NCI-H187 treated with DMSO at 0.1 percent for 48 hours (cell line): ENCODE measurements at regions not wholly inside any gene's neighbourhood (a gene's known extent, or its start where the extent isn't known, plus 50 kb on each side); places are given as distances from the start of the nearest gene placed in this dataset.
"Not testable (repeated sequence)": the region's sequence is repeated elsewhere in the genome, so short reads cannot be mapped to it uniquely, and the experiment has no call there.

Experiments used
- DNase-seq: peaks from one replicate; lab custom pipeline; 2025; lab: John Stamatoyannopoulos, UW

DNA sequence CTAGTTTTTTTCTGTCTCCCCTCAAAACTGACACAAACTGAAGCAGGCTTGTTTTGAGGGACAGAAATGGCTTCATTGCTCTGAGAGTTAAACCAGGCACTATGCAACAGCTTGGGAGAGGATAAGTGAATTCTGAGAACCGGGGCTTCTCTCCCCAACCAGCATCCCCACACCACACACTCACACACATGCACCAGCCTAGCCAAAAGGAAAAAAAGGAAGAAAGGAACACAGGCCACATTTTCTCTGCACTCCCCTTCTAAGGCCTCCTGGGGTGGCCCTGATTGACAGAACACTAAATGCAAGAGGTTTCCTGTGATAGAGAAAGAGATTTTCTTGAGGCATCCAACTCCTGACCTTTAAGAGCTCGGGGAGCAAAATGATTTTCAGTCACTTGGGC, 177.5 kb downstream of the TLE3 start:
- DNase-seq = no peak

DNA sequence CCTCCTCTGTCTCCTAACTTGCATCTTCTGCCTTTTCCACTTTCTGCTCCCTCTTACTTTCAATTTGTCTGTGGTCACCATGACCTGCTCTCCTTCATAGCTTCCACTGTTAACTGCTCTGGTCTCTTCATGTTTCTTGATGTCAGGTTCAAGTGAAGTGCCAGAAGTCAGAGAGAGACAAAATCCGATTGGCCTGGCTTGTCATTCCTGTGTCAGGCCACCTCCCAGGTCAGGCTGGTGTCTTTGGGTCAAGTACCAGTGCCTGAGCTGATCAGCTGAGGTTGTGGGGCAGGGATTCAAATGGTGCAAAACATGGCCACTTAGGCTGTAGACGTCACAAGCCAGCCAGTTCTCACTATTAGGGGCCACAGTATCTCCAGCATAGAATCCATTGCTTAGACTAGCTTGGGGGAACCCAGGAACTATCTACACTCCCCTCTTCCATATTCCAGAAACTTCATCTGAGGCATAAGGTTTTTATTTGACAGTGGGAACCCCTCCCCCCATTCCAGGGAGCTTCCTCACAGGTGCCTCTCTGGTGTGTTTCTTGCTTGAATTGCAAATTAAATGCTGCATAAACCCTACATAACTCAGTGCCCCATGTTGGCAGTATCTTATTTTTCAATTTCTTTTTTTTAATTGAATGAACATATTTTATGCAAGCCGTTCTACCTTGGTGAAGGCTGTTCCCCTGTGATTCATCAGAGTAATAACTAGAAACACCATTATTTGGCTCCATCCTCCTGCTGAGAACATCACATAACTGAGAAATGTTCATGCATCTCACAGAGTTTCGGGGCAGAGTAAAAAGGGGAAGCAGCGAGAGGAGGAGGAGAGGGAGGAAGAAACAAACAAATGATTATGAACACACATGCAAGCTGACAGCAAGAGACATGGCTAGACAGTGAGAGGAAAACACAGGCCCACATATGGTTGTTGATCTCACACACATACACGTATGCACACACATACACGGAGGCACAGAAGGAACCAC, 175.8 kb downstream of the TLE3 start:
- DNase-seq = no peak

DNA sequence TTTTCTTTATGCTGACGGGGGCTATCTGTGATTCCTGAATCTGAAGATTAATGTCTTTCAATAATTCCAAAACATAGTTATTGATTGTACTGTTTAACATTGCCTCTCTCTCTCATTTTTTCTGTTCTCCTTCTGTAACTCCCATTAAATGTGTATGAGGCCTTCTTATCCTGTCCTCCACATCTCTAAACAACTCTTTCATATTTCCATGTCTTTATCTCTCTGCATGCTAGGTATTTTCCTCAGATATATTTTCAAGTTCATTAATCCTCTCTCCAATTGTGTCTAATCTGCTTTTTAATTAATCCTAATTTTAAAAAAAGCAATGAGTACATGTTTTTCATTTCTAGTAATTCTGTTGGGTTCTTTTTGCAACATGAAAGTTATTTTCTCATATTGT, 173.2 kb downstream of the TLE3 start:
- DNase-seq = no peak

DNA sequence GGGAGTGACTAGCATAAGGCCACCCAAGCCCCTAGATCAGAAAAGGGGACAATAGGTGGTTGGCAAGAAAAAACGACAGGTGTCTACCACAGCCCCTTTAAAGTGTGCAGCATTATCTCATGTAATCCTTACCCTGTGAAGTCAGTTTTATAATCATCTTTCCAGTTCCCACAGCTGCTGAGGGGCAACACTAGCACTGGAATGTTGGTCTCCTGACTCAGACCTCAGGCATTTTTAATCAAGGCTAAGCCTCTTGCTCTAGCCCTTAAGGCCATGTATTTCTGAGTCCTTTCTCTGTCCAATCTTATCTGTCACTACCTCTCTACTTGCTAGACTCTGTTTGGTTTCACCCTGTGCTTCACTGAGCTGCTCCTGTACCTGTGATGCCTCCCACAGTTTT, 171.7 kb downstream of the TLE3 start:
- DNase-seq = no peak

DNA sequence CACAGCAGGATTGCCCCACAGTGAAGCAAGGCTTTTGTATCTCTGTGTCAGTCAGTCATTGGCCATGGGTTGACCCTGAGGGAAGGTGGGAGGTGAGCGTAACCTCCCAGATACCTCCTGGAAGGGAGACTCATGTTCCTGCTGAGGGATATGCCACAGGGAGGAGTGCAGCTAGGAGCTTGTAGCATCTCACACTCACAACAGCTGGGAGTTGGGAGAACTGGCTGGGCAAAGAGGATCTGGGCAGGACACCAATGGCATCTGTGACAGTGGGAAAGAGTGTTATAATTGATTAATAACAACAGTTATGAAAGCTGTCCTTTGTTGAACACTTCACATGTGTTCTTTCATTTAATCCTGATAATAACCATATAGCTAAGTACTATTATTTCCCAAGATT, 171.0 kb downstream of the TLE3 start:
- no peak for DNase-seq

DNA sequence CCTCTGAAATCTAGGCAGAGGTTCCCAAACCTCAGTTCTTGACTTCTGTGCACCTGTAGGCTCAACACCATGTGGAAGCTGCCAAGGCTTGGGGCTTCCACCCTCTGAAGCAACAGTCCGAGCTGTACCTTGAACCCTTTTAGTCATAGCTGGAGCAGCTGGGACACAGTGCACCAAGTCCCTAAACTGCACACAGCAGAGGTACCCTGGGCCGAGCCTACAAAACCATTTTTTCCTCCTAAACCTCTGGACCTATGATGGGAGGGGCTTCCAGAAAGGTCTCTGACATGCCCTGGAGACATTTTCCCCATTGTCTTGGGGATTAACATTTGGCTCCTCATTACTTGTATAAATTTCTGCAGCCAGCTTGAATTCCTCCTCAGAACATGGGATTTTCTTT, 168.8 kb downstream of the TLE3 start:
- not testable (repeated sequence) for DNase-seq

DNA sequence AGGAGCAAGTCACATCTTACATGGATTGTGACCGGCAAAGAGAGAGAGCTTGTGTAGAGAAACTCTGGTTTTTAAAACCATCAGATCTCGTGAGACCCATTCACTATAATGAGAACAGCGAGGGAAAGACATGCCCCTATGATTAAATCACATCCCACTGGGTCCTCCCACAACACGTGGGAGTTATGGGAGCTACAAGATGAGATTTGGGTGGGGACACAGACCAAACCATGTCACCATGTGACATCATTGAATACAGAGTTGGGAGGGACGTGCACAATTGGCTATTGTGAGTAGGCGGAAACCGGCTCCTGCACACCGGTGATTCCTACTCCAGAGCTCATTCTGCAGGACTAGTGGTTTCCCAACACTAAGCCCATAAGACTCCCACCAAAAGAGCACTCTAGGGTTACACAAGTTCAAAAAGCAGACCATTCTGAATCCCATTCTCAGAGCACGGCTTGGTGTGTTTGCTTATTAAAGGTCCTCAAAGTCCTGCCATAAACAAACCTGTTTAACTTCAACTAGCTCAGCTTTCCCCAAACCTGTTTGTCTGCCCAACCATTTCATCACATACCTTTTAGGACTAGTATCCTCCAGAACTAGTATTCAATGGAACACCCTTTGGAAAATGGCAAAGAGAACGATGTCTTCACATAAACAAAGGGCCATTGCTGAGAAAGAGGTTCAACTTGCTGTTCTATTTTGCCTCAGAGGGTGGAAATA, 167.6 kb downstream of the TLE3 start:
- DNase-seq = no peak

DNA sequence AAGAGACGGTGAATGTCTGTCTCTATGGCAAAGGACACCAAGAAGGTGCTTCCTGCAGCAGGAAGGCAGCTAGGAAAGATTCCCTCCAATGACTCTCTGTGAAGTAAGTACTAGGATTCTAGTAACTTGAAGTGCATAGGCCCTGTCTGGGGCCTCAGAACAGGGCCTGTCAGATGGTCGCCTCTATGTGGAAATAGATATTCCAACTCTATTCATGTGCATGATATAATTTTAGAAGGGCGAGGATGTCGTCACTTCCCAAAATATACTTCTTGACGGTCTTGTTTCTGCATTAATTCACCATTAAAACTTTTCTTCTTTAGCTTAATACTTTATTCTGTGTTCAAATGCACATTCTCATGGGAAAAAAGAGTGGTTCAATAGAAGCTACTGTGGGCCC, 167.0 kb downstream of the TLE3 start:
- no peak for DNase-seq

DNA sequence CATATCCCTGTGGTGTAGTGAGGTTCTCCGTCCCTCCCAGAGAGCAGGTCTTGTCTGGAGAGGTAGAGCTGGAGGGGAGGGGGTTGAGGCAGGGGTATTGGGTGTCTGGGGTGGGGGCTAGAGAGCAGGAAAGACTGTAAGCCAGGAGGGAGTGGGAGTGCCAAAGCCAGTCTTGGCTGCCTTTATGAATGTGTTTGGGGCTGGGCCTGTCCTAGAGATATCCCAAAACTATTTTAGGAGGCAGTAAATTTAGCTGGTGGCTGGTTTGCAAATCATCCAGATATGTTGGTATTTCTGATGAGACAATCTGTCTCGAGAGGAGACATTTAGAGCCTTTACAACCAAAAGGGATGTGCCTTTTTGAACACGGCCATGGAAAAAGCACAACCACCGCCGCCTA, 166.6 kb downstream of the TLE3 start:
- no peak for DNase-seq

DNA sequence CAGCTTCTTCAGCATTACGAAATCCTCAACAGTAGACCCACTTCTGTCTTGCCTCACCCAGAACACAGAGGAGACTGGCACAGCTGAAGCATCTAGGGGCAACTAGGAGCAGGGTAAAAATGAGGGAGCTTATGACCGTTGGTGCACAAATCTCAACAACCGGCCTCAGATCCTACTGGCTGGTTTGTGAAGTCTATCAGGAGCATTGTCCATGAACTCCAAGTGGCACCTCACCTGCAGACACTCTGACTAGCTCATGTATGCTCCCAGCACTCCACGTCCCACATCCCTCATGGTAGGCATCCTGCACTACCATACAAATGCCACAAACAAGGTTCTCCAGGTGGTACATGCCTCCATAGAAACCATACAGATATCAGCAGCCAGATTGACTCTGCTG, 163.1 kb downstream of the TLE3 start:
- no peak for DNase-seq

DNA sequence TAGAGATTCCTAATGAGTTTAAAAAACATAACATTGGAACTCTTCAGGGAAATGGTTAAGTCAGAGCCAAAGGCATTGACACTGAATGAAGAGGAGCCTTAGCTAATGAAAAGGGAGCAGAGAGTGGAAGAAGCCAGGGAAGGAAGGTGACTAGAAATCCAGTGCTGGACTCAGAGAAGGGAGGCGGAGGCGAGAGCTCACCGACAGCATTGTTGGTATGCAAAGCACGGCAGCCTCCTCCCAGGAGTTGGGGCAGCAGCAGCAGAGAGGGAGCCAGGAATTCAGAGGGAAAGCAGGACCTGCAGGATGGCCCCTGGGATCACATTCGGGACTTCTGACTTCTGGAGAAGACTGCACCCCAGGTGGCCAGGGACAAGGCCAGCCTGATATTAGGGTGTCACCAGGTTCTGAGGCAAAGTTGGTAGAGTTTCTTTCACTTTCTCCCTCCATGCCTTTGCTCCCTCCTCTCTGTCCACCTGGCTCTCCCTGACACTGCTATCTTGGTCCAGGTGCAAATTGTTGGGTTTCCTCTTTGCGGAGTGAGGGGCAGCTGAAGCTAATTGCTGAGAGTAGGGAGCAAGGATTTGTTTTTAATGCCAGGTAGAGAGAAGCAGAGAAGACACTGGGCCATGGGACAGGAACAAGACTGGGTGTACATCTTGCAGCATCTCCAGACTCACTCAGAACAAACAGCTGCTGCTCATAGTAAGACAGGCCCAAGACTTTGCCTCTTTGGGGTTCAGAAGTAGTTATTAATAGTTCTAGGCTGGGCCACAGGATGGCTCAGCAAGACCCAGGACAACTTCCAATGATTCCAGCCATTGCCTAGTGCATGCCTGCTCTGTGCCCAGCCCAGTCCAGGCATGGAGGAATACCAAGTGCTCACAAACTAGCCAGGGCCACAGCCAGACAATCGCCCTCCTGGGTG, 157.9 kb downstream of the TLE3 start:
- DNase-seq = no peak

DNA sequence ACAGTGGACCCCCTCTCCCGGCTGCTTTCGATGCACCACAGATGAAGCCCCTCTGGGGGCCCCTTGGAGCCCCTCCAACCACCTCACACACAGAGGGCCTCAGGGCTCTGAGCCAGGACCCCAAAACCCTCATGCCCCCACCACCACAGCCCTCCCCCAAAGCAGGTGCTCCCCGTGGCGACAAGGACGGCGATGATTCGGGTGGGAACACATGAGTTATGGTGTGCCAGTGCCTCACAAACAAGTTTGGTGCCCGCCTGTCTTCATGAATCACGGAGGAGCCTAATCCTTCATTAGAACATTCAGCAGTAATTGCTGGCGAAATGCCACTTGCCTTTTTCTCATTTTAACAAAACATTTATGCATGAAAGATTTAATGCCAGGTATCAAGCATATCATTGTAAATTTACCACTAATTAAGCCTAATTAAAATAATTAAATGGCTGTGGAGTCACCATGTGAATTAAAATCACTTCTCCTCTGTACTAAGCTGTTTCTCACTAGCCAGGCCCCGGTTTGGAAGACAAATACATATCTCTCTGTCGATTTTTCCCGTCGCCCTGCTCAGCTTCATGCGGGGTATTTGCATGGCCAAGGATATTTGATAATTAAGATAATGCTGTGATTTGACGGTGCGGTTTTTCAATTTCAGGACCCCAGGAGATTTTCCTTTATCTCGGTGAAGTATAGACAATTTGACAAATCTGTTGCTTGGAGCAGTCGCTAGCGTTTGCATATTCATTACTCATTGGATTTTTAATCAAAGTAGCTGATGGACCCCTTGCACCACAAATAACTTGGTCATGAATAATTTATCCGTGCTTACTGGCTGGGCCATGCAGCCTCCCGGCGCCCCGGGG, 157.0 kb downstream of the TLE3 start:
- no peak for DNase-seq

DNA sequence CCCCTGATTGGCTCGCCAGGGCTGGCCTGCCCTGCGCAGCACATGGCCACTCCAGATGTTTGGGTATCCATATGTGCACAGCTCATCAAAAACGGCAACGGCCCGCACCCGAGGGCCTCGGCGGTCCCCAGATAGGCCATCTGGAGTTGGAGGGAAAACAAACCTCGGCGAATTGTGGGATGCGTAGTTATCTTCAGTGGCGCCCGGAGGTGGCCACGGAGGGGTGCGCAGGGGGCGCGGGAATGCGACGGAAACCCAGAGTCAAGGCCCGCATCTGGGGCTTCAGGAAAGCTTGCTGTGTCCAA, 156.5 kb downstream of the TLE3 start:
- DNase-seq = no peak

DNA sequence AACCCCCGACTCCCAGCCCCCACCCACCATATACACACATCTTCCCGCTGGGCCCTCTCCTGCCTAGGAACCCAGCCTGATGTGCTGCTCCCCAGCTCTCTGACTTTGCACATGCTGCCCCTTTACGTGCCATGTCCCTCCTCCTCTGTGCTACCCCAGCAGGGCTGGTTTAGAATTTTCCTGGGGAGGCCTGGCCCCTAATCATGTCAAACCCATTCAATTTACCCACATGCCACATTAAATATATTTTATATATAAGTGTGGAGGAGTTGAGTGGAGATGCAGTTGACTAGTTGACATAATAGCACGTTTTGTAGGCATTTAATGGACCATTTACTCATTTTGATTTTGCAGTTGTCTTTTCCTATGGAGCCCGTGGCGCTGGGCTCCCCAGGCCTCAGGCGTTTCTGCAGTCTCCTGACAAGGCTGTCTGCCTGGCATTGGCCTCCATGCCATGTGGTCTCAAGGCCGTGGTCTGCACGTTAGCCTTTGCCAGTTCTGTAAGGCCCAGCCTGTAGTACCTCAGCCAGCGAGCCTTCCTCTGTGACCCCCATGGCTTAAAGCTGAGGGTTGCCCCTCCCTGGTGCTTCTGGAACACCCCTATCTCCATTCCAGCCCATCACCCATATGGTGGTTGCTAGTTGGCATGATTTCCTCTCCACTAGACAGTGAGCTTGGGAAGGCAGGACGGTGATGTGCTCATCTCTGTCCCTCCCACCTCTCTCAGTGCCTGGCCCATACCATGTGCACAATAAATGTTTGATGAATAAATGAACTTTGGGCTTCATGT, 155.8 kb downstream of the TLE3 start:
- DNase-seq = no peak

DNA sequence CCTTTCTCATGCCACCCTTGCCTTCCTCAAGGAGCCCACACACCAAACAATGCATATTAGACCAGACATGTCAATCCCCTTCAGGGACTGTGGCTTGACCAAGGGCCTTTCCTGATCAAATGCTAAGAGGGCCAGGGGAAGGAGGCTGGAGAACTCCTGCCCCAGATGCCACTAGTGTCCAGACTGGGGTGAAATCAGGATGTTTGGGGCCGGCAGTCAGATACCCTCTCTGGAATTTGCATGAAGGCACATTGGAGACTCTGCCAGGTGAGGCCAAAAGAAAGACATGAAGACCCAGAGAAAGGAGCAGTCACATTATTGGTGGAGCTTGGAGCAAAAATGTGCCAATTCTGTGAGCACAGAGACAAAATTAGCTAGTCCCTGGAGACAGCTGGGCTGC, 154.1 kb downstream of the TLE3 start:
- no peak for DNase-seq

DNA sequence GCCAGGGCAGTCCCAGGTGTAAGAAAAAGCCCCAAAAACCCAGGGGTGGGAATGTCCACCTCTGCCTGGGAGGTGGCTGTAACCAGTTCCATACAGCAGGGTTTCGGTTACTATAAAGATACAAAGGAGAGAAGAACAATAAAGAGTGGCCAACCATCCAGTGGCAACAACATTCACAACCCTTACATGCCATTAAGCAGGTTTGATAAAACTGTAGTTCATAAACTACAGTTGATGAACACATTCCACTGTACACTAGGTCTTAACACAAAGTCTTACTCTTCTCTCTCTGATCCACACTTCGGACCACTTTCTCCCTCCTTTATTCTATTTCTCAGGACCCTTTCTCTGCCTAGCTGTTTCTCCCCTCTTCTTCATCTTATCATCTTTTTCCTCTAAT, 152.0 kb downstream of the TLE3 start:
- DNase-seq = no peak

DNA sequence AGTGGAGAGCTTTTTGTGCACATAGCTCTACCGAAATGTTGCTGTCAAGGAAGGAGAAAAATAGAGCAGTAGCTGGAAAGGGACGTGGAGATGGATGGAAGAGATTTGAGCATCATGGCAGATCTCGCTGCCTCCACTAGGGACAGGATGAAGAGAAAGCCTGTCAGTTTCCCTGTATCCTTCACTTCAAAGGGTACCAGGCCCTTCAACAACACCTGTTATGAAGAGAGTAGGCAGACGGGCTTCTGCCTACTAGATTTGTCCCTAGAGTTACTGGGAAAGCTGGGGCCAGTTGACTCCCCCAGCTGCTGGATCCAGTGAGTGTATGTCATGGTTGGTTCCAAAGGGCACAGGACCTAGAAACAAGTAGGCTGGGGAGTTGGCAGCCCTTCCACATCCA, 150.8 kb downstream of the TLE3 start:
- DNase-seq = no peak

DNA sequence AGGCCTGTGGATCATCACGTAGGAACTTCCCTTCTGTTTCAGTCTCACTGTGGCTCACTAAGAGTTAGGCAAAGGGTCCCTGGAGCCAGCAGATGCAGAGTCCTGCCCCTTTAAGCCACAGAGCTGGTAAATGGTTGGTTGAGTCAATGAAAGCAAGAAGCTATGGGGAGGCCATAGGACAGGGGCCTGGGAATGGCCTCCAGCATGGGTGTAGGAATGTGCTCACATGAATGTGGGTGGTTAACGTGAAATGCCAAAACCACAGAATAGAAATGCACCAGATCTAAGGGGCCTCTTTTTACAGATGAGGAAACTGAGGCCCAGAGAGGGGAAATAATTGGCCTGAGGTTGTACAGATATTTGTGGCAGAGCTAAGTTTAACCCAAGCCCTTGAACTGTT, 150.3 kb downstream of the TLE3 start:
- no peak for DNase-seq

DNA sequence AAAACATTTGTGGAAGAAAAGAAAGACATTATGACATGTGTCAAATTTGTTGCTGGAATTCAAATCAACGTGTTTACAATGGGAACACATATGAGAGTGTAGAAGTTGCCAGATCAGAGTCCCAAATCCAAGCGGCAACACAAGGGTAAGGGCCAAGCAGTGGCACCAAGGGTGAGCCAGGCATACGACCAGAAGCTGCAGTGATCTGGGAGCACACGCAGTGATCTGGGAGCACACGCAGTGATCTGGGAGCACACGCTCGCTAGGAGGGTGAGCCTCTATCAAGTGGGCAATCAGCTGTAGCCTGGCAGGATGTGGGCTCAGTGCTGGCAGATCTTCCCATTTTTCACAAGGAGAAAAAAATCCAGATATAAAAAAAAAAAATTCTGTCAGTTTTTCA, 148.2 kb downstream of the TLE3 start:
- no peak for DNase-seq

DNA sequence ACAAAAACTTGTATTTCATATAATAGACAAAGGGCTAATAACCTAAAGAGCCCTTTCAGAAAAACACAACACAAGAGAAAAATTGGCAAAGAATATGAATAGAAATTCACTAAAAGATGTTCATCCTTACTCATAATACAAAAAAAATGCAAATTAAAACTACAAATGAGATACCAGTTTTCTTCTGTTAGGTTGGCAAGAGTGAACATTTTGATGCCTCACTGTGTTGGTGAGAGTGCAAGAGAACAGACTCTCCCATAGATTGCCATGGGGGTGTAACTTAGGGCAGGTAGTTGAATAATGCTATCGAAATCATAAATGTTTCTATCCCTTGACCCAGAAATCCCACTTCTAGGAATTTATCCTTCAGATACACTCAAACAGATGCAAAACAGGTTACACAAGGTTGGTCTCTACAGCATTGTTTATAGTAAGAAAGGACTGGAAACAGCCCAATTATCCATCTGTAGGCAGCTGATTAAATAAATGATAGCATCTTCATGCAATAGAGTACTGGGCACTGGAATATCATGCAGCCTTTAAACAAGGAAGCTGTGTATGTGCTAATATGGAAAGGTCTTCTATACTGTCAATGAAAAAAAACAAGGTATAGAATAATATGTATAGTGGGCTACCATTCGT, 146.3 kb downstream of the TLE3 start:
- DNase-seq = no peak
